ENCODE measurements at regions not wholly inside any gene's neighbourhood (a gene's known extent, or its start where the extent isn't known, plus 50 kb on each side); places are given as distances from the start of the nearest gene placed in this dataset.
"Not testable (repeated sequence)": the region's sequence is repeated elsewhere in the genome, so short reads cannot be mapped to it uniquely, and the experiment has no call there.

DNA sequence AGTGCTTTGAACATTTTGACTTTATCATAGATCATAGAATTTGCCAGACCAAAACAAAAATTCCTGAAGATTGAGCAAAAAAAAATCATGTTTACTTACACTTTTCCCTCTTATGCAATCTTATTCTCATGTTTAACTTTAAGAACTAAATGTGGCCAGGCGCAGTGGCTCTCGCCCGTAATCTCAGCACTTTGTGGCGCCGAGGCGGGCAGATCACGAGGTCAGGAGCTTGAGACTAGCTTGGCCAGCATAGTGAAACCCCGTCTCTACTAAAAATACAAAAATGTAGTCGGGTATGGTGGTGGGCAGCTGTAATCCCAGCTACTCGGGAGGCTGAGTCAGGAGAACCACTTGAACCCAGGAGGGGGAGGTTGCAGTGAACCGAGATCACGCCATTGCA lies 227.9 kb upstream of the KYNU start:
- no peak for DNase-seq (ENCODE audit: low read depth)

DNA sequence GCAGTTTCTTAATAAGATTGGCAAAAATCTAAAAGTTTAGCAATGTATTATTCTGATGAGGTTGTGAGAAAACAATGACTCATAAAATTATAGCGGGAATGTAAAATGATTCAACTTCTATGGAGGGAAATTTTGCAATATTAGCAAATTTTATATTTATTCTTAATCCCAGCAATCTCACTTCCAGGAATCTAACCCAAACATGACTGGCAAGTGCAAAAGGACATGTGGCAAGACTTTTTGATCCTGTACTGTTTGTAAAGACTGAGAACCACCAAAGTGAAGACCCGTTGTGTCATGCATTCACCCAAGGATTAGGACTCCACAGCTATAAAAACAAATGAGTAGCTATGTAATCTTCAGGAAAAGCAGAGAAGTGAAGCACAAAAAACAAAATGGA lies 234.8 kb upstream of the KYNU start:
- DNase-seq (ENCODE audit: low read depth), result no peak

DNA sequence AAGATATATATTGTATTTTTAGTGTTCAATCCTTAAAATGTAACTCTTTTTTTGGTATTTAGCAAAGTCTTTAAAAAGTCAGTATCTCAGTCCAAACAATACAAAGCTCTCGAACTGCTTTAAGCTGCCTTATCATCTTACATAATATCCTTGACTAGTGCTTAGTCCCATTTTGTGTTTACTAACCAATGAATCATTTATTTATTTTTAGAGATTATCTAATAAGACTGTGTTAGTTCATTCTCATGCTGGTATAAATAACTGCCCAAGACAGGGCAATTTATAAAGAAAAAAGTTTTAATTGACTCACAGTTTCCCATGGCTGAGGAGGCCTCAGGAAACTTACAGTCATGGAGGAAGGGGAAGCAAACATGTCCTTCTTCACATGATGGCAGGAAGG lies 248.3 kb upstream of the KYNU start:
- DNase-seq (ENCODE audit: low read depth), result no peak

DNA sequence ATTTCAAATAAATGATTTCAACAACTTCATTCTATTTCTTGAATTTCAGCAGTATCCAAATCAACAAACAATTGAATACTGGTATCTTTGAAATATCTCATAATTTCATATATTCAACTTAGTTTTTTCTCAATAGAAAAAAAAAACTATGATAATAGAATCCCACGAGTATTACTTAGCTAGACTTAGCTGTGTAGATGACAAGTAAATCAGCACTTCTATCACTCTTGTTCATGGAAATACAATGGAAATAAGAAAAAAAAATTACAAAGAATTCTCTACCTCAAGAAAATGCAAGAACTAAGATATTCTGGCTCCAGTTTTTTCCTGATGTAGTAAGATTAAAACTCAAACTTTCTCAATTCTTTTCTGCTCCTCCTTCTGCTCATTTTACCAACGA lies 256.2 kb upstream of the KYNU start:
- no peak for DNase-seq (ENCODE audit: low read depth)

DNA sequence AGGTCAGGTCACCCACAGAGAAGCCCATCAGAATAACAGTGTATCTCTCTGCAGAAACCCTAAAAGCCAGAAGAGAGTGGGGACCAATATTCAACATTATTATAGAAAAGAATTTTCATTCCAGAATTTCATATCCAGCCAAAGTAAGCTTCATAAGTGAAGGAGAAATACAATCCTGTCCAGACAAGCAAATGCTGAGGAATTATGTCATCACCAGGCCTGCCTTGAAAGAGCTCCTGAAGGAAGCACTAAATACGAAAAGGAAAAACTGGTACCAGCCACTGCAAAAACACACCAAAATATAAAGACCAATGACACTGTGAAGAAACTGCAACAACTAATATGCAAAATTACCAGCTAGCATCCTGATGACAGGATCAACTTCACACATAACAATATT lies 260.0 kb upstream of the KYNU start:
- no peak for DNase-seq (ENCODE audit: low read depth)

DNA sequence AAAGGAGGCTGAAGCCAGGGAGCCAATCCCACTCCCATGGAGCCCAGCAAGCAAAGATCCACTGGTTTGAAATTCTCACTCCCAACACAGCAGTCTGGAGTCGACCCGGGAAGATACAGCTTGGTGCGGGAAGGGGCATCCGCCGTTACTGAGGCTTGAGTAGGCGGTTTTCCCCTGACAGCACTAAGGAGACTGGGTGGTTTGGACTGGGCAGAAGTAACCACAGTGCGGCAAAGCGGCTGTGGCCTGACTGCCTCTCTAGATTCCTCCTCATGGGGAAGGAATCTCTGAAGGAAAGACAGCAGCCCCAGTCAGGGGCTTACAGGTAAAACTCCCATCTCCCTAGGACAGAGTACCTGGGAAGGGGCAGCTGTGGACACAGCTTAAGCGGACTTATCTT lies 261.6 kb upstream of the KYNU start:
- DNase-seq (ENCODE audit: low read depth), result no peak

DNA sequence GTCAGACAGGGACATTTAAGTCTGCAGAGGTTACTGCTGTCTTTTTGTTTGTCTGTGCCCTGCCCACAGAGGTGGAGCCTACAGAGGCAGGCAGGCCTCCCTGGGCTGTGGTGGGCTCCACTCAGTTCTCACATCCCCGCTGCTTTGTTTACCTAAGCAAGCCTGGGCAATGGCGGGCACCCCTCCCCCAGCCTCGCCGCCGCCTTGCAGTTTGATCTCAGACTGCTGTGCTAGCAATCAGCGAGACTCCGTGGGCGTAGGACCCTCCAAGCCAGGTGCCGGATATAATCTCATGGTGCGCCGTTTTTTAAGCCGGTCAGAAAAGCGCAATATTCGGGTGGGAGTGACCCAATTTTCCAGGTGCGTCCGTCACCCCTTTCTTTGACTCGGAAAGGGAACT lies 264.3 kb upstream of the KYNU start:
- not testable (repeated sequence) for DNase-seq (ENCODE audit: low read depth)

DNA sequence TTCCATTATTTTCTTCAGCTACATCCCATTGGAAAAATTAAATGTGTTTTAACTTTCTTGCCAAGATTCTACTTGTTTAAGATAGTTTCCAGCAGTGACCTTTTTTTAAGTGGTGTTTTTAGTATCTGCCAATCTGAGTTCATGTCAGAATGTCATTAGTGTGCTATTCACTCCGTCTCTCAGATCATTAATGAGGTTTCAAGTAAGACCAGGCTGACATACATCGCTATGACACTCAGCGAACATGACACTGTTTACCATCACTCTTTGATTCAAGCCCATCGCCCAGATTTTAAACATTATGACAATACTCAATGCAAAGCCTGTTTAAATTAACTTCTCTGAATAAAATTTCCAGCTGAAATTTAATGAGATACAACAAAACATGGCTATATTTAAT lies 272.0 kb upstream of the KYNU start:
- no peak for DNase-seq (ENCODE audit: low read depth)

DNA sequence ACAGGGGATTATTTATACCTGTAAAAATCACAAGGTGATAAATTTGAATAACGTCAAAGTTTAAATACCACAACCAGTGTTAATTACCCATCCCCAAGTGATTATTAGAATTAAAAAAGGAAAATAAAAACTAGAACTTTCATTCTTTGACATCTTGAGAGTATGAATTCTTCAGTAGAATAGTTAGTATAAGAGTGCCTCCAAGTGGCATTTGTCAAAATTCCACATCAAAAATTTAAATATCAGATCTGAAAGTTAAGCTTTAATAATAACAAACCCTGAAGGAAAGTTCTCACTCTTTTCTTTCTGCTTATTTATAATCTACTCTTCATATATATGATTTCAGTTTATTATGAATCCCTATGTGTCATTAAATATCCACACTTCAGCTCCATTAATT lies 273.7 kb upstream of the KYNU start:
- peak; percentile 27 for DNase-seq (ENCODE audit: low read depth)

DNA sequence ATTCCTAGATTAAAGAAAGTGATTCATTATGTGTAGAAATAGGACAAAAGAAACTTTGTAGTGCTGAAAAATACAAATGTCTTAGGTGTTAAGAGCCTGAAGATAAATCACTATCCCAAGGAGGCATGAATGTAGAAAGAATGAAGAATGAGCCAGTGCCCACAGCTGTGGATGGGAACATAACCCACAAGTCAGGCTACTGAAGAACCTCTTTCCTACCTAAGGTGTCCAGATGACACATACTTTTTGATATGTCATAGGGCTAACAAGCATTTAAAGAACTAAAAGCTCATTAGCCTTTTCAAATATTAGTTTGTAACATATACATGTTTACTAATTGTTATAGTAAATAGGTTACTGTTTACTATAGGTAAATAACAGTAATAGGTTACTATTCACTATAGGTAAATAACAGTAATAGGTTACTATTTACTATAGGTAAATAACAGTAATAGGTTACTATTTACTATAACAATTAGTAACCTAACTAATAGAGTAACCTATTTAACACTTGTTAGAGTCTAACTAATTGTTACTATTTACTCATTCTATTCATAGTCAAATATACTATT lies 275.0 kb upstream of the KYNU start:
- DNase-seq (ENCODE audit: low read depth), result peak; percentile 29

DNA sequence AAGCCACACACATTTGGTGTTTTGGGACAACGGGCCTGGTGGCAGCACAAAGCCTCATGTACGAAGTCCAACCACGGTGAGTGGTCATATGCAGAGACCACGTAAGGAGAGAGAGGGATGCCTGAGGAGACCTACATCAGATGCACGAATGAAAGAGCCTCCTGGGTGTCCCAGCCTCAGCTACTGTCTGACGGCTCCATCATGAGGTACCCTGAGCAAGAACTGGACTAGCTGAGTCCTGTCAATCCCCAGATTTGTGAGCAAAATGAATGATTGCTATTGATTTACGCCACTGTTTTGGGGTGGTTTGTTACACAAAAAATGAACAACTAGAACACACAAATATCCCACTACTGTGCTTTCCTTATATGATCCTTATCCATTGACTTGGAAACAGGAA lies 275.7 kb upstream of the KYNU start:
- DNase-seq (ENCODE audit: low read depth), result no peak

DNA sequence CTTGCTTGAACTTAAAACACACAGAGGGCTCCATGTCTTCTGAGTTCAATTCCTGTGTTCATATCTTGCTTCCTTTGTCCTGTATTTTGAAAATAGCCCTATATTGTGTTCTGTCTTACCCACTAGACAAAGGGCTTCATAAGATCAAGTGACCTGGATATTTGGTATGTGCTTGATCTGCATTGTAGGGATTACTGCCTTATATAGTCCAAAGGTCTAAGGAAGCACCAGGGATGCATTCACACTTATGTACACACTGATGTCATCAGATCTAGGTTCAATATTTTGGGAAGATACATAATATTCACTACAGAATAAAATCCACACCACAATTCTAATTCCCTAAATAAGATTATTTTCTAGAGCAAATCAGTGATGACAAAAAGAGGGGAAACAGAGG lies 278.0 kb upstream of the KYNU start:
- DNase-seq (ENCODE audit: low read depth), result no peak

DNA sequence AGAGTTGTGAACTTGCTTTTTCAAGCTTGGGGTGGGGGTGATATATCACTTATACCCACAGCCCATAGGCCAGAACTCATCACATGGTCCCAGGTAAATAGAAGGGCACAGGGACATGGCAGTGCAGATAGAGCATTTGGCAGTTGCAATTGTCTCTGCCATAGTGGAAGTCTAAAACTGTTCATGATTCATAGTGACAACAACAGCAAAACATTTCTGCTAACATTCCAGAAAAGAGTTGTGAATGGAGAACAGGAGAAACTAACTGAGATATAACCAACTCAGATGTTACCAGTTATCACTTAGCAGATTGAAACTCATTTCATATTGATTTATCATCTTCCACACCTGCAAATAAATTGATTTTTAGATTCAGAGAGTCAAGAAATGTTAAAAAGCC lies 278.6 kb upstream of the KYNU start:
- DNase-seq (ENCODE audit: low read depth), result no peak

DNA sequence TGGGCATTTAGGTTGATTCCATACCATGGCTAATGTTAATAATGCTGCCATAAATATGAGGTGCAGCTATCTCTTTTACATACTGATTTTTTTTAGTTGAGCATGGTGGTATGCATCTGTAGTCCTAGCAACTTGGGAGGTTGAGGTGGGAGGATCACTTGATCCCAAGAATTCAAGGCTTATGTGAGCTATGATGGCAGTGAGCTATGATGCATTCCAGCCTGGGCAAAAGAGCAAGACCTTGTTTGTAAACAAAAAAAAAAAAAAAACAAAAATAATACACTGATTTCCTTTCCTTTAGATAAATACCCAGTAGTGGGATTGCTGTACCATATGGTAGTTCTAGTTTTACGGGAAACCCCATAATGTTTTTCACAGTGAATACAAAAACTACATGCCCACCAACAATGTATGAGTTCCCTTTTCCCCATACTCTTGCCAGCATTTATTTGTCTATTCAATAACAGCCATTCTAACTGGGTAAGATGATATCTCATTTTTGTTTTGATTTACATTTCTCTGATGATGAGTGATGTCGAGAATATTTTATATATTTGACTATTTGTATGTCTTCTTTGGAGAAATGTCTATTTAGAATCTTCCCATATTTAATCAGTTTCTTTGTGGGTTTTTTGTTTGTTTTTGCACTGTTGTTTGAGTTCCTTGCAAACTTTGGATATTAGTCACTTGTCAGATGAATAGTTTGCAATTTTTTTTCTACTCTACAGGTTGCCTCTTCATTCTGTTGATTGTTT lies 281.0 kb upstream of the KYNU start:
- DNase-seq (ENCODE audit: low read depth), result peak; percentile 85

DNA sequence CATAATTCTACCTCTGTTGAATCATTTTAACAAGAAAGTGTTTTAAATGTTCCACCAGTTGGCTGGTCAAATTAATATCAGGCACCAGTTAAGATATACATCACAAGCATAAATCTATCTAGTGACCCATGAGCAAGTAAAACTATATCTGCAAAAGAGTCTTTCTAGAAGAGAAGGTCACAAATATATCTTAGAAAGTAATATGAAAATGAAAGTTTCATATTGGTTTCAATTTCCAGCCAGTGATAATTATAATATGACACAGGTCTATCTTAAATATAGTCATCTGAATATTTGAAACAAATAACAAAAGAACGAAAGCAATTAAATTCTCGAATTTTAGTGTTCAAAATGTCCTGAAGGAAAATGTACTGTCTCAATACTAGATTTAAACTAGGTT lies 282.5 kb upstream of the KYNU start:
- no peak for DNase-seq (ENCODE audit: low read depth)

DNA sequence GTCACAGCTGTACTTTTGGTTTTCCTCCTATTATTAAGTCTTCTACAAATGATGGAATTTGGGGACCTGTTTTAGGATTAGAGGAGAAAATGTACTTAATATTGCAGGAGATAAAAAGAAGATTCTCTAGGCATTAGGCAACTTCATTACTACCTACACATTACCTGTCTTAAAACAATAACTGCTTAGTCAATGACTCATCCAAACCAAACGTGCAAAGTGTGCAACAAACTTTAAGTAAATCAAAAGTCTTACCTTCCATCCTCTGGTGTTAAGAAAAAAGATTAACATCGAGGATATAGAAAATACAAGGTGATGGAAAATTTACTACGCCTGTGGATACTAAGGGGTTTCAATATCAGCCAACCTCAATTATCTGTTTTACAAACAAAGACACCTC lies 285.3 kb upstream of the KYNU start:
- DNase-seq (ENCODE audit: low read depth), result peak; percentile 14

DNA sequence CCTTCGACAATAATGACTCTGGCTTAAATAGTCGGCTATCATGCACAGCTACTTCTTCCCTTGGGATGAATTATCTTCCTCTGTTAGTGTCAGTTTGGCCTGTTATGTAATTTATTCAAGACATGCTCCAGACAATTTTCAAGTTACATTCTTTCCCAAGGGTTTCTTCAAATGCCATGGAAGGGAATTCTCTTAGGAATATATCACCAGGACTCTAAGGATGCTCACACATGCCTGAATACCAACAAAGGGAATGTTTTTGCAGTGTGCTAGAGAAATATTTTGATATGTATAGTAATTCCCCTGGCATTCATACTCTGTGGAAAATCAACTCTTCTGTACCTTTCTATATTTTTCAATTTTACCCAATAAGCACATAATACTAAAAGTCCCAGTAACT lies 286.0 kb upstream of the KYNU start:
- no peak for DNase-seq (ENCODE audit: low read depth)

DNA sequence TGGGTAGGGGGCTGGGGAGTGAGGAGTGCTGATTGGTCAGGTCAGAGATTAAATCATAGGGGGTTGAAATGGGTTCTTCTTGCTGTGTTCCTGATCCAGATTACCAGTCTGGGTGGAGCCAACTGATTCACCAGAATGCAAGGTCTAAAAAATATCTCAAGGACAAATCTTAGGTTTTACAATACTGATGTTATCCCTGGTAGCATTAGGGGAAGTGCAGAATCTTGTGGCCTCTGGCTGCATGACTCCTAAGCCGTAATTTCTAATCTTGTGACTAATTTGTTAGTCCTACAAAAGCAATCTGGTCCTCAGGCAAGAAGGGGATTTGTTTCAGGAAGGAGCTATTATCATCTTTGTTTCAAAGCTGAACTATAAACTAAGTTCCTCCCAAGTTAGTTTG lies 289.2 kb upstream of the KYNU start:
- no peak for DNase-seq (ENCODE audit: low read depth)

DNA sequence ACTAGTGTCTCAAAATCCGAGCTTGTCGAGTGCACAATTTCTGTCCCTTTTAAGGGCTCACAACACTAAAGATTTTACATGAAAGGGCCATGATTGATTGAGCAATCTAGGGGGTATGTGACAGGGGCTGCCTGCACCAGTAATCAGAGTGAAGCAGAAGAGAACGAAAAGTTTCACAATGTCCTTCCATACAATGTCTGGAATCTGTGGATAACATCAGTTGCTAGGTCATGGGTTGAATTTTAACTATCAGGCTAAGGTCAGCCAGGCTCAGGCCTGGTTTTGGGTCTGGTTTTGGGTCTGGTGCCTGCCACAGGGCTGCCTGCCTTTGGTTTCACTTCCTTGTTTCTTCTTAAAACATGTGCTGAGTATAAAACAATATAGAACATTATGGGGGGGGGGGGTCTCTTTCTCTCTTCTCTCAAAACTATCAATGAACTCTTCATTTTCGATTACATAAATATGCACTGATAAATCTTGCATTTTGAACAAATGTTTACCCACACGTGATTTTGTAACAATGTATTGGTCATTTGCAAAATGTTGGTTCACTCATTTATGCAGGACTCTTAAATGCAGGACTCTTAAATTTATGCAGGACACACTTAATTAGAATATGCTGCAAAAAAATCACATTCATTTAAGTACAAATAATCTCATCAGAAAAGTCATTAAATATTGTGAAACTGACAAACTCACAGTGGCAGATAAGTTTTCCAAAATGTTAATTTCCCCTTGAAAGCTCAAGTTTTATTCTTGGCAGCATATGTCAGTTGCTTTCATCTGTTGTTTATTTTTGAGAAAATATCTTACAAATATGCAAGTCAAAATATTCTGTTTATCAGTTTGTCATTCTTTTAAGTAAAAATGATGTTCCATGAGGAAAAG lies 290.5 kb upstream of the KYNU start:
- DNase-seq (ENCODE audit: low read depth), result peak; percentile 53

DNA sequence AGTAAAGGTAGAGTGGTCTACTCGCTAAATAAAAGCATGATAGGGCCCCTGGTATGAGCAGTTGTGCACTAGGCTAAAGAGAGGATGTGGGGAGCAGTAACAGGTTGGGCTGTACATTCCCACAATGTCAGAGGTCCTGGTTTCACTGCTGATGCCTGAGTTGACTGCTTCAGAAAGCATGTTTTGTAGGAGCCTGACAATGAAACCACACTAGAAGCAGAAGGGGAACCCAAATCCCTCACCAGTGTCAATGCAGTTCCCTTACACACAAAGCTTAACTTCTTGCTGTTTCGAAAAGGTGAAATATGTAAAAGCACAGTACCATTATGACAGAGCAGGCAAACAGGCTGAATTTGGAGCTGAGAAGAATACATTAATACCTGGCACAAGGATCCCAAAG lies 291.7 kb upstream of the KYNU start:
- DNase-seq (ENCODE audit: low read depth), result no peak

DNA sequence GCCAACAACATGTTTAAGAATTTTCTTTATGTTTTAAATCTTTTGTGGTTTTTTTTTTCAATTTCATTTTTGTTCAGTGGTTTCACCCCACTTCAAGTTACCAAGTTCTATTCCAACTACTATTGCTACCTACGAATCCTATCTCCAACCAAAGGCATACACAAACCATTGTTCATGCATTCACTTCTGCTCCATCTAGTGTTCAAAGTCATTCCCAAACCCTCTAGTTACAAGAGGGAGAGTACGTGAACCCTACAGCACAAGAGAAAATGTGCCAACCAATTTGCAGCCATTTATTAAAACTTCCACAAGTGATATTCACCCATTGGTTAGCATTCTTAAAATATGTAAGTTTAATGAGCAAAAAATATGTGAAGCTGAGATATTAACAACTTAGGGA lies 295.1 kb upstream of the KYNU start:
- DNase-seq (ENCODE audit: low read depth), result no peak

DNA sequence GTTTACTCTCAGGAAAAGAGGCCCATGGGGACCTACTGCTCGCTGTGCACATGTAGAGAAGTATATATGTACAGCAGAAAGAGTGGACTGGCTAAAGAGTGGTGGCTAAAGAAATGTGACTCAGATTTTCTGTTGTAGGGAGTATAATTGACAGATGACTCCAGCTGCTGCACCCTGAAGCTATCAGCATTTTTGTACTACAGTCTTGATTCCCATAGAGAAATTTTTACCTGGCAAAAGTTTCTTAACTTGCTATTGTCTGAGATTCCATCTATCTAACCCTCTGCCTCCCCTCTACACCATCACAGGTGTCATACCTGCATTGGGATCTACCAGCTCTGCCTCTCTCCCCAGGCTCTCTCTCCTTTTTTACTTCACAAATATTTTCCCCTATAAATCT lies 296.0 kb upstream of the KYNU start:
- DNase-seq (ENCODE audit: low read depth), result no peak

DNA sequence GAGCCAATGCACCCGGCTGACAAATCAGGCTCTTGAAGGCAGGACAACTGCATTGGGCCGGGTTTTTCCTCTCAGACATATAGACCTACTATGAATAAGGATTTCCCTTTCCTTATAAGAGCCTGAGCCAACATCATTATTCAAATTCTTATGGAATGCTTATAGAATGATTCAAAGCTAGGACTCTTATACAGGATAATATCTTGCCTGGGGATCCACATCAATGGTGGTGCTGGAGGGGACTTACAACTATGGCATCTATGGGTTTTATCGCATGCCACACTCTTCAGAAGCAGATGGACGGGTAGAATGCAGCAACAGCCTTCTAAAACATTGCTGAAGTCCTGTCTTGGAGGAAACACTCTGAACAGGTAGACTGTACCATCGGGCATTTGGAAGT lies 296.8 kb upstream of the KYNU start:
- no peak for DNase-seq (ENCODE audit: low read depth)

Measured in renal cortical epithelial cell (primary cell).